ENCODE measurements at regions not wholly inside any gene's neighbourhood (a gene's known extent, or its start where the extent isn't known, plus 50 kb on each side); places are given as distances from the start of the nearest gene placed in this dataset.

- no peaks in the 10 kb centered on the region for H3K4me1 ChIP-seq
- intact Hi-C loops (cut with micrococcal nuclease; ENCODE audit: unreplicated experiment) = no loop called here
- Mint-ChIP-seq H3K4me3 (ENCODE audit: unreplicated experiment) (no peak overlapping the region), H3K36me3 (ENCODE audit: insufficient read depth, unreplicated experiment) (no peaks in the 10 kb centered on the region), H3K27me3 (ENCODE audit: insufficient read depth, unreplicated experiment) (peaks cover 4% of the 10 kb centered on the region), H3K9me3 (ENCODE audit: unreplicated experiment) (no peaks in the 10 kb centered on the region), H3K27ac (ENCODE audit: unreplicated experiment) (no peak overlapping the region), H3K4me1 (ENCODE audit: low read depth, unreplicated experiment) (no peaks in the 10 kb centered on the region)
- H3K9me3 ChIP-seq = no peaks in the 10 kb centered on the region
- no peak for DNase-seq
- BruUV-seq (replicated peaks) = no TSS peak
- no peaks in the 10 kb centered on the region; the same call in 1 of the 2 replicates for H3K27me3 ChIP-seq (replicated peaks; ENCODE audit: control insufficient read depth, insufficient read depth, low read length)
- no peak for TF ChIP-seq CTCF (IDR thresholded peaks at IDR 0.05; ENCODE audit: insufficient read depth in 1 of 2, low read depth in 1 of 2, low read length in 1 of 2, severe bottlenecking in 1 of 2, unreplicated experiment in 1 of 2)
- H3K36me3 ChIP-seq (ENCODE audit: control insufficient read depth, insufficient read depth, low read length) = no peaks in the 10 kb centered on the region
- POLR2A ChIA-PET = no interaction called here
- no peak overlapping the region for H3K4me3 ChIP-seq (ENCODE audit: low read depth, low read length)
- CTCF ChIA-PET = no interaction called here
These were observed 435.4 kb downstream of the MFSD1 start for GRCh38 chr3:159237226-159237625.

- BruUV-seq (replicated peaks) = no TSS peak
- ChIA-PET CTCF (no interaction called here), POLR2A (no interaction called here)
- no peak for TF ChIP-seq CTCF (IDR thresholded peaks at IDR 0.05; ENCODE audit: insufficient read depth in 1 of 2, low read depth in 1 of 2, low read length in 1 of 2, severe bottlenecking in 1 of 2, unreplicated experiment in 1 of 2)
- intact Hi-C loops (cut with micrococcal nuclease; ENCODE audit: unreplicated experiment) = no loop called here
- H3K4me1 Mint-ChIP-seq (ENCODE audit: low read depth, unreplicated experiment) = no peaks in the 10 kb centered on the region
- H3K27ac Mint-ChIP-seq (ENCODE audit: unreplicated experiment) = peak overlapping the region; percentile 45
- no peak for DNase-seq
- no peaks in the 10 kb centered on the region for H3K36me3 Mint-ChIP-seq (ENCODE audit: insufficient read depth, unreplicated experiment)
- Histone ChIP-seq H3K27me3 (replicated peaks; ENCODE audit: control insufficient read depth, insufficient read depth, low read length) (no peaks in the 10 kb centered on the region; the same call in 1 of the 2 replicates), H3K4me1 (no peaks in the 10 kb centered on the region), H3K9me3 (no peaks in the 10 kb centered on the region), H3K4me3 (ENCODE audit: low read depth, low read length) (no peak overlapping the region), H3K36me3 (ENCODE audit: control insufficient read depth, insufficient read depth, low read length) (no peaks in the 10 kb centered on the region)
- H3K4me3 Mint-ChIP-seq (ENCODE audit: unreplicated experiment) = no peak overlapping the region
- peaks cover 4% of the 10 kb centered on the region for H3K27me3 Mint-ChIP-seq (ENCODE audit: insufficient read depth, unreplicated experiment)
- no peaks in the 10 kb centered on the region for H3K9me3 Mint-ChIP-seq (ENCODE audit: unreplicated experiment)
These were observed 436.8 kb downstream of the MFSD1 start for GRCh38 chr3:159238646-159239045.

DNA sequence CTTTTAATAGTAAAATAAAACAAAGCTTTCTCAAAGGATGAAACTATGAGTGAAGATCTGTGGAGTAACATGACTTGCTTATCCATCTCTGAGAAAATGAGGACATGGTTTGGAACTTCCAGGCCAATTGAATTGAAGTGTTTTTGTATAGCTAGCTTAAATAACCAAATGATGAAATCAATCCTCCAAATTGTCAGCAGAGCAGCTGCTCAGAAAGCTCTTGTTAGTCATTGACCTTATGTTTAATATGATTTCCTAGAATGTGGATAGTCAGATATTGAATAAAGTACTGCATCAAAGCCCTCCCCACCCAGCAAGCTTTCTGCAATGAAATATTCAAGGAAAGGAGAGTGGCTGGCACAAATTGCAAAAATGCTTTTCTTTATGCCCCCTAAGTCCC lies 437.2 kb downstream of the MFSD1 start:
- intact Hi-C loops (cut with micrococcal nuclease; ENCODE audit: unreplicated experiment) = no loop called here
- H3K9me3 ChIP-seq = no peaks in the 10 kb centered on the region
- no peaks in the 10 kb centered on the region for H3K36me3 Mint-ChIP-seq (ENCODE audit: insufficient read depth, unreplicated experiment)
- H3K27ac Mint-ChIP-seq (ENCODE audit: unreplicated experiment) = no peak overlapping the region
- no peaks in the 10 kb centered on the region for H3K36me3 ChIP-seq (ENCODE audit: control insufficient read depth, insufficient read depth, low read length)
- no peak for TF ChIP-seq CTCF (IDR thresholded peaks at IDR 0.05; ENCODE audit: insufficient read depth in 1 of 2, low read depth in 1 of 2, low read length in 1 of 2, severe bottlenecking in 1 of 2, unreplicated experiment in 1 of 2)
- H3K27me3 Mint-ChIP-seq (ENCODE audit: insufficient read depth, unreplicated experiment) = peaks cover 4% of the 10 kb centered on the region
- H3K27me3 ChIP-seq (replicated peaks; ENCODE audit: control insufficient read depth, insufficient read depth, low read length) = no peaks in the 10 kb centered on the region; the same call in 1 of the 2 replicates
- H3K4me3 Mint-ChIP-seq (ENCODE audit: unreplicated experiment) = no peak overlapping the region
- DNase-seq = no peak
- ChIA-PET POLR2A (no interaction called here), CTCF (no interaction called here)
- H3K4me1 Mint-ChIP-seq (ENCODE audit: low read depth, unreplicated experiment) = no peaks in the 10 kb centered on the region
- no TSS peak for BruUV-seq (replicated peaks)
- H3K4me1 ChIP-seq = no peaks in the 10 kb centered on the region
- no peaks in the 10 kb centered on the region for H3K9me3 Mint-ChIP-seq (ENCODE audit: unreplicated experiment)
- H3K4me3 ChIP-seq (ENCODE audit: low read depth, low read length) = no peak overlapping the region
